Prostate gland (tissue), 2 donors: ENCODE measurements at regions not wholly inside any gene's neighbourhood (a gene's known extent, or its start where the extent isn't known, plus 50 kb on each side); places are given as distances from the start of the nearest gene placed in this dataset.

Experiments
- POLR2A ChIP-seq: fragments of 450-650 bp; IDR thresholded peaks from one replicate; pipeline ENCODE4 v1.6.1; 2016; ENCODE audit warnings: antibody characterized with exemption, mild to moderate bottlenecking
- POLR2AphosphoS5 ChIP-seq: sonication (generic); formaldehyde crosslinking; IDR thresholded peaks from one replicate; pipeline ENCODE4 v1.6.1; 2017; ENCODE audit warnings: antibody characterized with exemption
- TF ChIP-seq, protein P1 (sequence below), 4 experiments: fragments of 200-600 bp in 2 of 4; fragments of 450-650 bp in 2 of 4; sonication (generic) in 2 of 4; IDR thresholded peaks; 1 replicate in 3 of 4; 2 replicates in 1 of 4; pipeline ENCODE4 v1.5.1; 2016 to 2019; ENCODE audit warnings: antibody characterized with exemption in 4 of 4, mild to moderate bottlenecking in 2 of 4, moderate library complexity in 2 of 4

DNA sequence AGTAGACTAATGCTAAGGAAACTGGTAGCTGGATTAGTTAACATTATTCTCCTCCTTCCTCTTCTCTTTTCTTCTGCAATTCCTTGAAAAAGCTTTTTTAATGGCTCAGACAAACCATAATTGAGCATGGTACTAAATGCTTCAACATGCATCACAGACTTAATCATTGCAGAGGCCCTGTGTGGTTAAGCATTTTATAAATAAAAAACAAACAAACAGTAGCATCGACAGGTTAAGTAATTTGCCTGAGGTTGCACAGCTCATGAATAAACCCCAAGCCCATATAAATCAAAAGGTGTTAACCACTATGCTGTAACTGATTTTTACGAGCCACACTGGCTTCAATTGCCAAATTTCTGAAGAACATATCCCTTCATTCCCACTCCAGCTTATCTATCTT is 462.1 kb downstream of the LMO4 start:
- TF ChIP-seq, protein P1, sequence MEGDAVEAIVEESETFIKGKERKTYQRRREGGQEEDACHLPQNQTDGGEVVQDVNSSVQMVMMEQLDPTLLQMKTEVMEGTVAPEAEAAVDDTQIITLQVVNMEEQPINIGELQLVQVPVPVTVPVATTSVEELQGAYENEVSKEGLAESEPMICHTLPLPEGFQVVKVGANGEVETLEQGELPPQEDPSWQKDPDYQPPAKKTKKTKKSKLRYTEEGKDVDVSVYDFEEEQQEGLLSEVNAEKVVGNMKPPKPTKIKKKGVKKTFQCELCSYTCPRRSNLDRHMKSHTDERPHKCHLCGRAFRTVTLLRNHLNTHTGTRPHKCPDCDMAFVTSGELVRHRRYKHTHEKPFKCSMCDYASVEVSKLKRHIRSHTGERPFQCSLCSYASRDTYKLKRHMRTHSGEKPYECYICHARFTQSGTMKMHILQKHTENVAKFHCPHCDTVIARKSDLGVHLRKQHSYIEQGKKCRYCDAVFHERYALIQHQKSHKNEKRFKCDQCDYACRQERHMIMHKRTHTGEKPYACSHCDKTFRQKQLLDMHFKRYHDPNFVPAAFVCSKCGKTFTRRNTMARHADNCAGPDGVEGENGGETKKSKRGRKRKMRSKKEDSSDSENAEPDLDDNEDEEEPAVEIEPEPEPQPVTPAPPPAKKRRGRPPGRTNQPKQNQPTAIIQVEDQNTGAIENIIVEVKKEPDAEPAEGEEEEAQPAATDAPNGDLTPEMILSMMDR (IDR thresholded peaks at IDR 0.05): no peak
- TF ChIP-seq POLR2AphosphoS5: no peak
- no peak for TF ChIP-seq POLR2A
